Suppressor macrophage (primary cell): ENCODE measurements at regions not wholly inside any gene's neighbourhood (a gene's known extent, or its start where the extent isn't known, plus 50 kb on each side); places are given as distances from the start of the nearest gene placed in this dataset.
A peak's percentile ranks its signal among the peaks of the same experiment; 100 is the strongest.
"Not testable (repeated sequence)": the region's sequence is repeated elsewhere in the genome, so short reads cannot be mapped to it uniquely, and the experiment has no call there.

ENCODE experiments used
- DNase-seq, 4 experiments: peaks; one replicate each; pipeline ENCODE4 v3.0.0-alpha.2; 2020 to 2022

- DNase-seq: no peak
Measured at GRCh38 chr17:31746884-31747495, 112.1 kb downstream of the COPRS start.

GRCh38 chr17:31745964-31746600, 113.0 kb downstream of the COPRS start:
- no peak for DNase-seq

GRCh38 chr17:31744511-31744951, 114.5 kb downstream of the COPRS start:
- no peak for DNase-seq

GRCh38 chr17:31743797-31744196, 115.2 kb downstream of the COPRS start:
- DNase-seq: no peak

- no peak for DNase-seq
Measured at GRCh38 chr17:31741371-31741770, 117.7 kb downstream of the COPRS start.

- DNase-seq: no peak
Measured at GRCh38 chr17:31740611-31741082, 118.4 kb downstream of the COPRS start.

- peak; percentile 15 to 49 (median 43) for DNase-seq
Measured at GRCh38 chr17:31738996-31739699, 119.9 kb downstream of the COPRS start.

GRCh38 chr17:31738488-31738887, 120.6 kb downstream of the COPRS start:
- DNase-seq: no peak

GRCh38 chr17:31738067-31738466, 121.0 kb downstream of the COPRS start:
- DNase-seq: no peak

GRCh38 chr17:31736855-31737625, 122.0 kb downstream of the COPRS start:
- DNase-seq: no peak

GRCh38 chr17:31733326-31733725, 125.7 kb downstream of the COPRS start:
- no peak for DNase-seq

- not testable (repeated sequence) for DNase-seq
Measured at GRCh38 chr17:31731585-31732154, 127.4 kb downstream of the COPRS start.

- no peak for DNase-seq
Measured at GRCh38 chr17:31731118-31731517, 127.9 kb downstream of the COPRS start.

GRCh38 chr17:31726980-31727427, 132.0 kb downstream of the COPRS start:
- no peak for DNase-seq

GRCh38 chr17:31724619-31725018, 134.4 kb downstream of the COPRS start:
- peak in 3 of 4 experiments; percentile 34 to 66 (median 36) for DNase-seq

GRCh38 chr17:31724026-31724425, 135.0 kb downstream of the COPRS start:
- DNase-seq: no peak

GRCh38 chr17:31722251-31723056, 136.6 kb downstream of the COPRS start:
- DNase-seq: peak in 1 of 4 experiments; percentile 19

GRCh38 chr17:31721291-31722025, 137.6 kb downstream of the COPRS start:
- no peak for DNase-seq

GRCh38 chr17:31717251-31717650, 141.8 kb downstream of the COPRS start:
- DNase-seq: peak; percentile 49 to 75 (median 62)

GRCh38 chr17:31715446-31715845, 143.6 kb downstream of the COPRS start:
- DNase-seq: peak; percentile 69 to 86 (median 76)

GRCh38 chr17:31704483-31704882, 154.6 kb downstream of the COPRS start:
- DNase-seq: no peak
